ENCODE measurements at regions not wholly inside any gene's neighbourhood (a gene's known extent, or its start where the extent isn't known, plus 50 kb on each side); places are given as distances from the start of the nearest gene placed in this dataset.

DNA sequence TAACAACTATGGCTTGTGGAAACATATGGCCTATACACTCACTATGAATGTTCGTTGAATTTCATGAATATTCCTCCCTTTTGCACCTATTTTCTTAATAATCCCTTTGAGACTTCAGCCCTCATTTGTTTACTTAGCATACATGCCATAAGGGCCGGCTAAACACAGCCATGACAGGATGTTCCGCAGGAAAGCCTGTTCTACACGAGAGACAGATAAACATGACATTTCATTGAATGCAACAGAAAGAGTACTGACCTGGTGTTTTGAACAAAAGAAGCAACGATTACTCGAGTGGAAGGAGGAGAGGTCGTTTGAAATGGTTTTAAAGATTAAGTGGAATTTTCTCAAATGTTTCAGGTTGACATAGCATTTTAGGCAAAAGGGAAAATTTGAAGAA is 459.5 kb upstream of the CXADR start:
- TF ChIP-seq POLR2A (IDR thresholded peaks at IDR 0.05) = no peak
- TF ChIP-seq, protein P1, sequence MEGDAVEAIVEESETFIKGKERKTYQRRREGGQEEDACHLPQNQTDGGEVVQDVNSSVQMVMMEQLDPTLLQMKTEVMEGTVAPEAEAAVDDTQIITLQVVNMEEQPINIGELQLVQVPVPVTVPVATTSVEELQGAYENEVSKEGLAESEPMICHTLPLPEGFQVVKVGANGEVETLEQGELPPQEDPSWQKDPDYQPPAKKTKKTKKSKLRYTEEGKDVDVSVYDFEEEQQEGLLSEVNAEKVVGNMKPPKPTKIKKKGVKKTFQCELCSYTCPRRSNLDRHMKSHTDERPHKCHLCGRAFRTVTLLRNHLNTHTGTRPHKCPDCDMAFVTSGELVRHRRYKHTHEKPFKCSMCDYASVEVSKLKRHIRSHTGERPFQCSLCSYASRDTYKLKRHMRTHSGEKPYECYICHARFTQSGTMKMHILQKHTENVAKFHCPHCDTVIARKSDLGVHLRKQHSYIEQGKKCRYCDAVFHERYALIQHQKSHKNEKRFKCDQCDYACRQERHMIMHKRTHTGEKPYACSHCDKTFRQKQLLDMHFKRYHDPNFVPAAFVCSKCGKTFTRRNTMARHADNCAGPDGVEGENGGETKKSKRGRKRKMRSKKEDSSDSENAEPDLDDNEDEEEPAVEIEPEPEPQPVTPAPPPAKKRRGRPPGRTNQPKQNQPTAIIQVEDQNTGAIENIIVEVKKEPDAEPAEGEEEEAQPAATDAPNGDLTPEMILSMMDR (IDR thresholded peaks at IDR 0.05) = no peak

All from heart left ventricle (tissue), 13 donors.